Hippocampal formation (tissue), 2 donors: ENCODE measurements at regions not wholly inside any gene's neighbourhood (a gene's known extent, or its start where the extent isn't known, plus 50 kb on each side); places are given as distances from the start of the nearest gene placed in this dataset.
"Not testable (repeated sequence)": the region's sequence is repeated elsewhere in the genome, so short reads cannot be mapped to it uniquely, and the experiment has no call there.

ENCODE experiments used
- DNase-seq, 2 donors: peaks; one replicate each; lab custom pipeline; 2025; lab: John Stamatoyannopoulos, UW

DNA sequence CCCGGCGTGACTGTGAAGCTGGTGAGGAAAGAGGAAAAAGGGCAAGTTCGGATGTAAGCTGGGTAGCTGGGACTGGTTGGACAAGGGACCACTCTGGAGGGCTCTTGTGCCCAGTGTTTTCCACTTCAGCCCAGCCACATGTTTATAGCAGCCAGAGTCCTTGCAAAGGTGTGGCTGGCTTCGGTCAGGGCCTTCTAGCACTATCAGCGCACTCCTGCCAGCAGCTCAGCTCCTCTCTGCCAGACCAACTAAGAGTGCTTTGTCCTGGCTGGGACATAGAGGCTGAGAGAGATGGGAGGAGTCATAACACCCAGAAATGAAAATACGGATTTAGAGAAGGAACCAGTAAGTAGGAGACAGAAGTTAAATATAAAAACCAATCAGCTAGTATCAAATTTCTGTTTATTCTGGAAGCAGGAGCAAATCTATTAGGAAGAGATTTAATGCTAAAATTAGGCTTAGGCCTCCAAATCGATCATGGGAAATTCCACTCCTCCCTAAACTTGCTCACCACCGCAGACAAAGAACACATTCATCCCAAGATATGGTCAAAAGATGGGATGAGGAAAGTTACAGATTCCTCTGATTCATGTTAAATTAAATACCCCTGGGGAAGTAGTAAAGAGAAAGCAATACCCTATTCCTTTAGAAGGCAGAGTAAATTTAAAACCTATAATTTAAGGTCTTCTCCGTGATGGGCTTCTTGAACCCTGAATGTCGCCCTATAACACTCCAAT is 135.0 kb downstream of the RALA start:
- no peak for DNase-seq

GRCh38 chr7:39761449-39761848 is 138.1 kb downstream of the RALA start:
- no peak for DNase-seq

GRCh38 chr7:39762466-39762865 is 139.1 kb downstream of the RALA start:
- not testable (repeated sequence) for DNase-seq

- not testable (repeated sequence) for DNase-seq
Measured at GRCh38 chr7:39762881-39763280, 139.5 kb downstream of the RALA start.

- not testable (repeated sequence) for DNase-seq
Measured at GRCh38 chr7:39765833-39766232, 142.5 kb downstream of the RALA start.

GRCh38 chr7:39768439-39768838 is 145.1 kb downstream of the RALA start:
- not testable (repeated sequence) for DNase-seq

GRCh38 chr7:39774341-39774851 is 151.0 kb downstream of the RALA start:
- DNase-seq: not testable (repeated sequence)

GRCh38 chr7:39781557-39781956 is 158.2 kb downstream of the RALA start:
- not testable (repeated sequence) for DNase-seq

- DNase-seq: not testable (repeated sequence)
Measured at GRCh38 chr7:39786440-39786839, 163.1 kb downstream of the RALA start.

DNA sequence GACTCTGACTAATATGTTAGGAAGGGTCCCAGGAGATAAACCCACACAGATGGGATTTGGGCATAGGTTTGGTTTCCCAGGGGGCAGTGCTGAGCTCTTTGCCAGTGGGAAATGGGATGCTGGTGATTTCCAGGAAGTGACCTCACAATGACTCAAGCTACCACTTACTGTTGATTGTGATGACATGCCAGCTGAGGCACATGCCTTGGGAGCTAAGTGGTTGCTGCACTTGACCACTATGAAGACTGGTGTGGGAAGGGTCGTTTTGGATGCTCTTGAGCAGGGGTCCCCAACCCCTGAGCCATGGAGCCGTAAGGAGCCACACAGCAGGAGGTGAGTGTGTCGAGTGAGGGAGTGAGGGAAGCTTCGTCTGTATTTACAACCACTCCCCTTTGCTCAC is 159.0 kb upstream of the CDK13 start:
- DNase-seq: not testable (repeated sequence)

DNA sequence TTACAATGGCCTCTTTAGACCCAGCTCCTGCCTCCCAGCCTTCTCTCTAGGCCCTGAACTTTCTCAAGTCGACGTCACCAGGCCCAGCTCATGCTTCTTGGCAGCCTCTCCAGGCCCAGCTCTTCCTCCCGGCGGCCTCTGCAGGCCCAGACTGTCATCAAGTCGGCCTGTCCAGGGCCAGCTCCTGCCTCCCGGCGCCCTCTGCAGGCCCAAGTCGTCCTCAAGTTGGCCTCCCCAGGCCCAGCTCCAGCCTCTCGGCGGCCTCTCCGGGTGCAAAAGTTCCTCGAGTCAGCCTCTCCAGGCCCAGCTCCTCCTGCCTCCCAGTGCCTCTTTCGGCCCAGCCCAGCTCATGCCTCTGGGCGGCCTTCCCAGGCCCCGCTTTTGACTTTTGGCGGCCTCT is 158.1 kb upstream of the CDK13 start:
- DNase-seq: not testable (repeated sequence)

GRCh38 chr7:39793026-39793425 is 157.0 kb upstream of the CDK13 start:
- DNase-seq: not testable (repeated sequence)

GRCh38 chr7:39793851-39794250 is 156.2 kb upstream of the CDK13 start:
- DNase-seq: not testable (repeated sequence)

- not testable (repeated sequence) for DNase-seq
Measured at GRCh38 chr7:39796947-39797346, 153.1 kb upstream of the CDK13 start.

- not testable (repeated sequence) for DNase-seq
Measured at GRCh38 chr7:39798077-39798476, 152.0 kb upstream of the CDK13 start.

- DNase-seq: no peak
Measured at GRCh38 chr7:39808796-39809481, 141.1 kb upstream of the CDK13 start.

GRCh38 chr7:39810204-39810642 is 139.8 kb upstream of the CDK13 start:
- no peak for DNase-seq

- no peak for DNase-seq
Measured at GRCh38 chr7:39810710-39811109, 139.3 kb upstream of the CDK13 start.

GRCh38 chr7:39811161-39811614 is 138.9 kb upstream of the CDK13 start:
- DNase-seq: no peak

GRCh38 chr7:39816462-39817060 is 133.5 kb upstream of the CDK13 start:
- no peak for DNase-seq

DNA sequence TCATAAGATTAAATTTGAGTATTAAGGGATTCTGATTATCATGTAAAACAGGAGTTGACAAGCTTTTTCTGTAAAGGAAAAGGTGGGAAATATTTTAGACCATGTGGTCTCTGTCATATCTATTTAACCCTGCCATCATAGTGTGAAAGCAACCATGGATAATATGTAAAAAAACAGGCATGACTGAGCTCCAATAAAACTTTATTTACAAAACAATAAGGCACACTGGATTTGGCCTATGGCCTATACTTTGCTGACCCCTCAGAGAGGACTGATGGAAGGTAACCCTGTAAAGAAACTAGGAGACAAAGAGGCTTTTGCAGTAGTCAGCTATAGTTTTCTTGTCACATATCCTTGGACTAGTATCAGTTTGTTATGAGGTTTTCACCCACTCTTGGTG is 130.5 kb upstream of the CDK13 start:
- DNase-seq: no peak

DNA sequence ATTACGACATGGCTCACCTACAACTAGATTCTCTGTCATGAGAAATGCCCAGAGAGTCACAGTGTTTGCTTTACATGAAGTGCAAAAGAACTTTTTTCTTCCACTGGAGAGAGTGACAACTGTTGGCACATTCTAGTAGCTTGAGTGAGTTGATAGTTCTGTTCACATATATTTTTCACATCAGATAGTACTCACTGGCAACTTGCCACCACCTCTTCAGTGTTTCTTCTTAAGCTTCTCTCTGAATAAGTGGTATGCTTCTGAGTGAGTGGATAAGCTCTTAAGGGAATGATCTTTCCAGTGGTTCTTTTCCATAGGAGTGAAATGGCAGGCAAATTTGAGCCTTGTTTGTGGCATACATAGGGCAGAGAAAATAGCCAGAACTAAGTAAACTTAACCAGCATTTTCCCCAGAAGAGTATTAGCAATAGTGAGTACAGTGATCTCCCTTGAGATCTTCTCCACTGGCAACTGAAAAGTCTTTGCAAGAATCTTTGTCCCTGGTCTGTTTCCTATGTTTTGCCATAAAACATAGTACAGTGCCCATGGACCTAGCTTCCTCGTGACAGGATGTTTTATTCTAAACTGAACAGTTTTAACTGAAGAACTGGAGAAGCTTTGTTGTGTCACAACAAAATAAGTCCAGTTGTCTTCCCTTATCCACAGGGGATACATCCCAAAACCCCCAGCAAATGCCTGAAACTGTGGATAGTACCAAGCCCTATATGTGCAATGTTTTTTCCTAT is 125.4 kb upstream of the CDK13 start:
- DNase-seq: no peak
